GM18870 (cell line): ENCODE measurements at regions not wholly inside any gene's neighbourhood (a gene's known extent, or its start where the extent isn't known, plus 50 kb on each side); places are given as distances from the start of the nearest gene placed in this dataset.

Source experiments
- ATAC-seq: cut with Tn5 transposase; IDR thresholded peaks from one replicate; pipeline ENCODE4 v1.9.1; 2021; ENCODE audit warnings: moderate library complexity; ENCODE audit not compliant: unreplicated experiment

DNA sequence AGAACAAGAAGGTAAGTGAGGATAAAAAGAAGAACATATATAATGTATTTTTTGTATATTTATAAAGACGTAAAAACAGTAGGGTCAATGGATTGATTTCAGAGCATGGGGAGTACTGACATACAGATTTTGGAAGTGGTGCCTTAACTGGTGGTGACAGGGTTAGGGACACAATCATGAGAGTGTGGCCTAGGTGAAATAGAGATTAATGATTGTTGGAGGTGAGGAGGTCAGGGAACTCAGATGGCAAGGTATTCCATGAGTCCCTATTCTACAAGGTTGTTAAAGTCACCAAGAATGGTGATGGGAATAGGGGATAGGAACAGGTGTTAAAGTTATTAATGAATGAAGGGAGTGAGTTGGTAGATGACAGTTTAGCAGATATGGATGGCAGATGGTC, 210.8 kb downstream of the SEMA6A start:
- ATAC-seq: no peak

DNA sequence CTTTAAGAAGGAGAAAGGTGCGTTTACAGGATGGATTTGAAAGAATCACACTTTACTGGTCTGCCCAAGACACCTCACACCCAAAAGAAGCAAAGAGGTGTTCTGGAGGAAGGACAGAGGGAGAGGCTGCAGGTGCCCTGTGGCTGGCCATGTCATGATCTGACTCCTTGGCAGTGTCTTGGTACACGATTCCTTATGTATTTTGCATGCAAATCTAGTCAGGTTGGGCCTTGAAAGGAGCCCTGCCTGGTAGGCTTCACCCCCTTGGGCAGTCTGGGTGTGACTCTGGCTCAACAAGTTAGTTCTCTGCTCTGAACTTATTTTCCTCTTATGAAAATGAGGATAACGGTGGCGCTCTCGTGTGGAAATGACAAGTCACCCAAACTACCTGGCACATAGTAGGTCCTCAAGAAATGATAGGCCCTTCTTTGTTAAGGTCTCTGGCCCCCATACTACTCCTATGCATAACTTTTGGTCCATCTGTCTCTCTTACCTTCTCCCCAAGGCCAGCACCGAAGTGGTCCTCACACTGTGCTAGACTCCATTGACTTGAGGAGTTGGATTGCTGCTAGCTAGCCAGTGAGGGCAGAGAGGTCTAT, 212.5 kb downstream of the SEMA6A start:
- ATAC-seq: no peak

DNA sequence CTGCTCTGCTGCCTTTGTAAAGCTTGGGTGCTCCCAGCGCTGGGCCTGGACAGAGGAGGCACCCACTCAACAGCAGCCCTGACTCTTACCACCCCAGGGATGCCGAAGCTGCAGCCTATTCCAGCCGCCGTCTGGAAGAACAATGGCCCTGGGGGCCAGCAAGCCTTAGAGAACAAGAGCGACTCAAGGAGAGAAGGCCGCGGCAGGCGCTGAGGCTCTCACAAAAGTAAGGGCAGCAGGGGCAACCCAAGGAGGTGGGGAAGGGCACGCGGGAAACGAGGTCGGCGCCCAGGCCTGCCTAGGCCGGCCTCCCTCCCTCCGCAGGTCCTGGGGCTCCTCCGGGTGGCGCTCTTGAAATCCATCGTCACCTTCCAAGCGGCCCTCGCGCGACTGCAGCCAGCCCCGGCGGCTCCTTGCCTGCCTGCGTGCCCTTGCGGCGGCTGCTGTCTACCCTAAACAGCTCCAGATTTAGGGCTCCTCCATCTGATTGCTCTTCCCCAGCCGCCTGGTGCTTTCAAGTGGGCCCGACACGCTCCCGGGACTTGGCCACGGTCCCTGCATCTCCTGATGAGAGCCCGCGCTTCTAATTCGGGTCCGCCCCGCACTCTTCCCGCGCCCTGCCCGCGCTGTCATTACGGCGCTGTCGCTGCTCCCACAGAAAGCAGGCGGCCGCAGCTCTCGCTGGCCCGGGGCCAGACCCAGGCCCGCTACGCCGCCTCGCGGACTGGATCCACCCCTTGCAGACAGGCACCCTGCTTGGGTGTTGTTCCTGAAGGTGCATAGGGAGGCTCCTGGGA, 213.3 kb downstream of the SEMA6A start:
- ATAC-seq: no peak

DNA sequence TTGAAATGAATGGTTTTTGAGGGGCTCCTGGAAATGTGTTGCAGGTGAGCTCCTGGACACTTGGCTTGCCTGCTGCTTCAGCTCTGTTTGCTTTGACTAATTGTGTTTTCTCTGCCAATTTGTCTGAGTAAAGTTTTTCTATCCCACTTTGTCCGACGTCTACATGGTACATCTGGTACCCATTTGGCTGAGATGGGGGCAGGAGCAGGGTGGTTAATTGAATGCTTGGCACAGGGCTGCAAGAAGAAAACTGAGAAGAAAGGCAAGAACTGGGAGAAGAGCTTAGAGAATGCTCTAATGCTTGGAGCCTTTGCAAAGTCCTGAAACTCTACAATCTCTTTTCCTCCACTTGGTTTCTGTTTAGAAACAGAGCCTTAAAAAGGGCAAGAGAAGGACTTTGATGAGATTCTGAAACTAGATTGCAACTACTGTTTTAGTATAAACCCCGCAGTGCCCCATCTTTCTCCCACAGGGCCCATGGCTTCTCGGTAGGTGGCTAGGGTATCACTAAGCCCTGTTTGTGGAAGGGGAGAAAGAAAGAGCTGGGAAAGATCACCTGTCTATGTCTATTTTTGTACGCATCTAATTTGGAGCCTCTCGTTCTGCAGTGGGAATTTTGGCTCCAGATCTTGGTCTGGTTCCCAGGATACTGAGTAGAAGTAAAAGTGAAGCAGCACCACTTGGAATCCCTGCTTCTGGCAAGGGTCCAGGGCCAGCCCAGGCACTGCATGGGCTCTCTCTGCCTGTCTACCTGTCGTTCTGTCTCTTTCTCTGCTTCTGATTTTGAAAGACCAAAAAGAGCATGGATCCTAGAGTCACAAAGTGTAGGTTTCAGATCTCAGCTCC, 214.4 kb downstream of the SEMA6A start:
- no peak for ATAC-seq

DNA sequence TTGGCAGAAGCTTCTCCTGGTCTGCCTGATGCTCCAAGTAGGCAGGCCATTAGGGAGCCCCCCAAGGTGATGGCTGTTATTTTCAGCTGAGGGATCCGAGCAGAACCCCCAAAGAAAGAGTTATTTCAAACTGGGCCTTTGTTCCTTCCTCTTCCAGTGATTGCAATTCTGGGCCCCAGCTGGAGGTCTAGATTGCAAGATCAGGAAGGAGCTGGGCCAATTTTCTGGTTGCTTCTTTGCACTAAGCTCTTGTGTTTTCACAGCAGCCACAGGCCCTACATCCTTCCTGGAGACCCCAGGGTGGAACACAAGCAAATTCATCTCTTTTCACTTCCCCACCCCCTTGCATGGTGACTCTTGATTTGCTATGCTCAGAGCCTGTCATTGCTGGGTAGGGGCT, 215.0 kb downstream of the SEMA6A start:
- ATAC-seq: no peak

DNA sequence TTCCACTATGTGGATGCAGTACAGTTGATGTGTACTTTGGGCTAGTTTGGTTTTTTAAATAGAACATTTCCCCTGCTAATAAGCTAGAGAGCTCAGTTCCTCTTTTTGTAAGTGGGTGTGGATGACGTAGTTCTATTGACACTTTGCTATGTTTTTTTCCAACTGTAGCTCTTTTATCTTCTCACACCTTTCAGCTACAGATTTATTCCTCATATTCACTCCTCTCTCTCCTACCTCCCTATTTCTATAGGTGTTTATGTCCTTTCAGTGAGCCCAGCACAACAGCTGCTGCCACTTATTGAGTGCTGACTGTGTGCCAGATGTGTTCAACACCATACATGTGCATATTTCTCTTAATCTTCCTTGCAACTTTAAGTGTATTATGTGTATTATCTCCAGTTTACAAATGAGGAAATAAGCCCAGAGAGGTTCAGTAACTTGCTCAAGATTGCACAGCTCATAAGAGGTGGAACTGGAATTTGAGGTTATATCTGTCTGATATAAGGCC, 215.7 kb downstream of the SEMA6A start:
- ATAC-seq: peak; percentile 100

DNA sequence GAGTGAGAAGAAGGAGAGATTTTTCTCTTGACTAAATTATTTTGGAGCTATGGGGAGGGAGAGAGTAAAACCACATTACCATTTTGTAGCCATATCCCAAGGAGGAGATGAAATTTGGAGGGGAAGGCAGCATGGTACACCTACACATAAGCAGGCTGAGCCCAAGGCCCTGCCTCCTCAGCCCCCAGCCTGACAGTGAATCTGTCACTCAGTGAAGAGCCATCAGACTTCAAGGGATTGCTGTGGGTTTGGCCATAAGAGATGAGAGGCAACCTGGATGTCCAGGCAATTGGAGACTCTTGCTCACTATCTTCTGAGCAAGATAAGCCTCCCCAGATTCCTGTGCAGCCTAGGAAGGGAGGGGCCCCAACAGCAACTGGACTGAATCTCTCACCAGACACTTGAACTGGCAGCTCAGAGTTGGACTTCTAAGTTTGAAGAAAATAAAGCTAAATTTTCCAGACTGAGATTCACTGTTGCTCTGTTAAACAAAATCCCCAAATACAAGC, 216.6 kb downstream of the SEMA6A start:
- no peak for ATAC-seq

DNA sequence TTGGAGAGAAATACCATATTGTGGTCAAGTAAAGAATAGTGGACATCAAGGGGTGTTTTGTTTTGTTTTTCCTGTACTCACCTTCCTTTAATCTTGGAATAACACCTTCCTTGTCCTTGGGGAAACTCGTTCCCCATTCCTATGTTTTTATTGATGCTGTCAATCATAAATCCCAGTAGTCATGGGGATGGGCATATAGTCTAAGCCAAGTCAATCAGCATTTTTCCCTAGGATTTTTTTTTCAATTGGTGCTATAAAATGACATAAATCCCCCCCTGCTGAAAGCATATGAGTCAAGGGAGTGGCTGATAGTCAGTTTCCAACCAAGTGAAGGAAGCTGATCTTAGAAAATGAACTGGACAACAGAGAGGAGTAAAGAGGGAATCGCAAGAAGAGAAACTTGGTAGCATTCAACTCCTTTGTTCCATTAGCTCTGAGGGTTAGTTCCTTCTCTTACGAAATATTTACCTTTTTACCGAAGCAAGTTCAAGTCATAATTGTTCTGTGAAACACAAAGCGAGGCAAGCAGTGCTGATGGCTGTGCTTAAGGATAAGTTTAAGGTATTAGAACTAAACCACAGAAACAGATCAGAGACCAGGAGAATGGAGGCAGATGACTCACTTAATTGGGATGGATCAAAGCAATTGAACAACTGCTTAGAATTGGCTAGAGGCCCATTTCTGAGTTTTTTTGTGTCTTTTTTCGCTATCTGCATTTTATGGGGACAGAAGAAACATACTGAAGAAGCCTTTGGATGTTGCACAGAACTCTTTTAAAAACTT, 218.6 kb downstream of the SEMA6A start:
- ATAC-seq: no peak

DNA sequence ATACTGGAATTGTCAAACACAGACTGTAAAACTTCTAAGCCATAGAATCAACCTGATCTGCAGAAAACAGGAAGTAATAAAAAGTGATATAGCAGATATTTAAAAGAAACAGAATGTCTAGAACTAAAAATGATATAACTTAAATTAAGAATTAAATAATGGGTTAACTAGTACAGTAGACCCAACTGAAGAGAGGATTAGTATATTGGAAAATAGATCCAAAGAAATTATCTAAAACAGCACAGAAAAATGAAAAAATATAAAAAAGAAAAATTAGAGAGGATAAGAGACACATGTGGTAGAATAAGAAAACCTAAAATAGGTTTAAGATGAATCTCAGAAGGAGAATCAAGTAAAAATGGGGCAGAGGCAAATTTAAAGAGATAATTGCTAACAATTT, 219.9 kb downstream of the SEMA6A start:
- no peak for ATAC-seq

DNA sequence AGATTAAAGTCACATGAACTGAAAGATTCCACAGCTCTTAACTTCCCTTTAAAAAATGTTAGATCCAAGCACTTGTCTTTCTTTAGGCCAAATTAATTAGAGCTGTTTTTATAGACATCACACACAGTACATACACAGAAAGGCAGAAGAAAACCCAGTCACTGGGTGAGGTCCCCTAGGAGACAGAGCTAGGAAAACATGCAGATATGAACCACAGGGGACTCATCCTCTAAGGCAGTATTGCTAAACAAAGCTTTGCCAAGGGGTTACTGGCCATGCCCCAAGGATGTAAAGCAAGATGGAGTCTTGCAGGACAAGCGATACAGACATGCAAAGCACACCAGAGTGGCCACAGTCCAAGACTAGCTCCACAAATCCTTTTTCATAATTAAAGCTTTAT, 227.0 kb downstream of the SEMA6A start:
- ATAC-seq: no peak

DNA sequence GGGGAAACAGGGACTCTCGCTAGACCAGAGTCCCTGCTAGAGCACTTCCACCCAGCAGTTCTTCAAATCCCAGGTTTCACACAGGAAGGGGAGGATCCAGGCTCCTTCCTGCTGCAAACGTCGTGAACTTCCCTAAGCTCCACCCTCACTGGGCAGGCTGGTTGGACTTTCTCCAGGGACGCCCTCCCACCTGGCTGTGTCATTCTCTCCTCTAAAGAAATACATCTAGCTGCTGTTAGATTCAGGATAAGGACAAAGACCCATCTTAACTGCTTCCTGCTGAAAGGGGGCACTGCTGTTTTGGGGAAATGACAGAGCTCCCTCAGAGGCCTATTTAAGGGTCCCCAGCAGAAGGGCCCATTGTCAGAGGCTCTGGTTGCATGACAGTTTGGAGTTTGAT, 230.7 kb downstream of the SEMA6A start:
- no peak for ATAC-seq
